H9 (cell line): ENCODE measurements at regions not wholly inside any gene's neighbourhood (a gene's known extent, or its start where the extent isn't known, plus 50 kb on each side); places are given as distances from the start of the nearest gene placed in this dataset.

Experiments used
- DNase-seq: peaks from one replicate; pipeline ENCODE4 v3.0.0-alpha.2; 2017
- H2AFZ ChIP-seq: one replicate; pipeline ENCODE4 v1.6.1; 2013; ENCODE audit warnings: mild to moderate bottlenecking, low read length, control low read depth, moderate library complexity
- H2AK5ac ChIP-seq: 2 replicates; pipeline ENCODE4 v1.6.1; 2013; ENCODE audit warnings: low read length, control low read depth, mixed read lengths; ENCODE audit not compliant: insufficient read length
- H2BK120ac ChIP-seq: one replicate; pipeline ENCODE4 v1.6.1; 2013; ENCODE audit warnings: low read depth, mild to moderate bottlenecking, low read length, control low read depth, inconsistent platforms; ENCODE audit not compliant: poor library complexity, severe bottlenecking
- H2BK12ac ChIP-seq: 2 replicates; pipeline ENCODE4 v1.6.1; 2013; ENCODE audit warnings: low read length, control low read depth, mixed read lengths, low read depth; ENCODE audit not compliant: insufficient read length
- H2BK15ac ChIP-seq: 2 replicates; pipeline ENCODE4 v1.6.1; 2013; ENCODE audit warnings: low read depth, low read length, control low read depth
- H2BK20ac ChIP-seq: one replicate; pipeline ENCODE4 v1.6.1; 2013; ENCODE audit warnings: low read depth, mild to moderate bottlenecking, low read length, control low read depth, inconsistent platforms; ENCODE audit not compliant: poor library complexity, severe bottlenecking
- H2BK5ac ChIP-seq: 2 replicates; pipeline ENCODE4 v1.6.1; 2013; ENCODE audit warnings: low read length, control low read depth, mixed read lengths; ENCODE audit not compliant: insufficient read length
- H3K14ac ChIP-seq: 2 replicates; pipeline ENCODE4 v1.6.1; 2013; ENCODE audit warnings: low read length, control low read depth; ENCODE audit not compliant: insufficient read depth
- H3K18ac ChIP-seq: 2 replicates; pipeline ENCODE4 v1.6.1; 2013; ENCODE audit warnings: low read depth, mild to moderate bottlenecking, mixed read lengths, low read length, control low read depth; ENCODE audit not compliant: insufficient read length
- H3K23ac ChIP-seq: 2 replicates; pipeline ENCODE4 v1.6.1; 2013; ENCODE audit warnings: low read length, control low read depth, mixed read lengths, low read depth; ENCODE audit not compliant: insufficient read length
- H3K23me2 ChIP-seq: 2 replicates; pipeline ENCODE4 v1.6.1; 2013; ENCODE audit warnings: low read depth, mild to moderate bottlenecking, mixed read lengths, low read length, control low read depth; ENCODE audit not compliant: insufficient read length, poor library complexity, severe bottlenecking
- H3K27ac ChIP-seq: 2 replicates; pipeline ENCODE4 v1.5.1; 2013; ENCODE audit warnings: low read length, control low read depth, mixed read lengths, low read depth; ENCODE audit not compliant: insufficient read length
- H3K27me3 ChIP-seq: 2 replicates; pipeline ENCODE4 v1.6.1; 2013; ENCODE audit warnings: low read length, control low read depth, inconsistent platforms; ENCODE audit not compliant: insufficient read depth
- H3K4ac ChIP-seq: 2 replicates; pipeline ENCODE4 v1.6.1; 2013; ENCODE audit warnings: low read depth, mild to moderate bottlenecking, control low read depth, inconsistent platforms, low read length, moderate library complexity
- H3K4me1 ChIP-seq: 2 replicates; pipeline ENCODE4 v1.6.1; 2013; ENCODE audit warnings: low read length, control low read depth, inconsistent platforms; ENCODE audit not compliant: insufficient read depth
- H3K4me2 ChIP-seq: 2 replicates; pipeline ENCODE4 v1.6.1; 2013; ENCODE audit warnings: low read length, control low read depth, mixed read lengths; ENCODE audit not compliant: insufficient read length, insufficient read depth
- H3K56ac ChIP-seq: 2 replicates; pipeline ENCODE4 v1.6.1; 2013; ENCODE audit warnings: low read depth, mild to moderate bottlenecking, mixed read lengths, low read length, control low read depth; ENCODE audit not compliant: insufficient read length
- H3K79me1 ChIP-seq: 2 replicates; pipeline ENCODE4 v1.6.1; 2013; ENCODE audit warnings: low read depth, mild to moderate bottlenecking, moderate library complexity, low read length, control low read depth, inconsistent platforms; ENCODE audit not compliant: insufficient read depth, poor library complexity, severe bottlenecking
- H3K79me2 ChIP-seq: 2 replicates; pipeline ENCODE4 v1.6.1; 2013; ENCODE audit warnings: low read length, control low read depth, inconsistent platforms; ENCODE audit not compliant: insufficient read depth
- H3K9ac ChIP-seq: 2 replicates; pipeline ENCODE4 v1.6.1; 2013; ENCODE audit warnings: low read length, control low read depth, mixed read lengths; ENCODE audit not compliant: insufficient read length; ENCODE audit errors: extremely low read depth
- H3K9me3 ChIP-seq: one replicate; pipeline ENCODE4 v1.6.1; 2013; ENCODE audit warnings: low read depth, low read length, inconsistent platforms; ENCODE audit not compliant: control insufficient read depth
- H3T11ph ChIP-seq: one replicate; pipeline ENCODE4 v1.6.1; 2013; ENCODE audit warnings: mild to moderate bottlenecking, low read length, control low read depth, inconsistent platforms
- H4K20me1 ChIP-seq: one replicate; pipeline ENCODE4 v1.6.1; 2013; ENCODE audit not compliant: control insufficient read depth, insufficient read length, insufficient read depth
- H4K5ac ChIP-seq: 2 replicates; pipeline ENCODE4 v1.6.1; 2013; ENCODE audit warnings: low read depth, mild to moderate bottlenecking, mixed read lengths, low read length, control low read depth; ENCODE audit not compliant: insufficient read length
- H4K8ac ChIP-seq: replicated peaks from 2 replicates; pipeline ENCODE4 v1.6.1; 2013; ENCODE audit warnings: low read length, control low read depth, mixed read lengths, low read depth; ENCODE audit not compliant: insufficient read length
- H4K91ac ChIP-seq: 2 replicates; pipeline ENCODE4 v1.6.1; 2013; ENCODE audit warnings: low read depth, mild to moderate bottlenecking, moderate library complexity, mixed read lengths, low read length, control low read depth; ENCODE audit not compliant: insufficient read length
- H3K27ac Mint-ChIP-seq, 3 experiments: 2 replicates in 2 of 3; 3 replicates in 1 of 3; pipeline ENCODE4 v1.8.0; 2020 to 2021; ENCODE audit warnings: mixed read lengths in 3 of 3, mild to moderate bottlenecking in 1 of 3, moderate library complexity in 1 of 3
- H3K27me3 Mint-ChIP-seq: 2 replicates; pipeline ENCODE4 v1.8.0; 2021; ENCODE audit warnings: low read depth, mild to moderate bottlenecking, moderate library complexity, mixed read lengths
- H3K36me3 Mint-ChIP-seq, 3 experiments: 2 replicates in 2 of 3; 3 replicates in 1 of 3; pipeline ENCODE4 v1.8.0; 2020 to 2021; ENCODE audit warnings: low read depth in 3 of 3, mixed read lengths in 3 of 3; ENCODE audit not compliant: insufficient read depth in 1 of 3
- H3K4me1 Mint-ChIP-seq, 2 experiments: 2 replicates each; pipeline ENCODE4 v1.8.0; 2020; ENCODE audit warnings: mixed read lengths in 2 of 2
- H3K4me3 Mint-ChIP-seq, 2 experiments: 2 replicates in 1 of 2; 3 replicates in 1 of 2; pipeline ENCODE4 v1.8.0; 2020 to 2021; ENCODE audit warnings: mild to moderate bottlenecking in 2 of 2, mixed read lengths in 2 of 2, moderate library complexity in 1 of 2
- H3K9me3 Mint-ChIP-seq, 2 experiments: 2 replicates in 1 of 2; 3 replicates in 1 of 2; pipeline ENCODE4 v1.8.0; 2020; ENCODE audit warnings: mild to moderate bottlenecking in 2 of 2, mixed read lengths in 2 of 2, moderate library complexity in 1 of 2
- WGBS: extraction: QIAGEN DNeasy Blood & Tissue Kit; methylation state at CpG from one replicate; pipeline ENCODE4 v1.1.7; 2013; ENCODE audit warnings: missing lambda C conversion rate, low lambda C conversion rate, mixed read lengths; ENCODE audit not compliant: insufficient read length; ENCODE audit errors: extremely low coverage; 5-methylcytosine and 5-hydroxymethylcytosine counted together
- TF ChIP-seq, protein P1 (sequence below): fragments of 200-600 bp; sonication (generic); conservative IDR thresholded peaks from 3 replicates; pipeline ENCODE4 v1.8.0; 2021; ENCODE audit warnings: antibody characterized with exemption, mild to moderate bottlenecking

GRCh38 chr1:147351140-147351835 is 108.8 kb downstream of the CHD1L start:
- Histone ChIP-seq H2AFZ (no peak overlapping the region), H2BK20ac (no peak overlapping the region), H4K20me1 (no peaks in the 10 kb centered on the region), H3K23ac (no peak overlapping the region), H4K8ac (no peak overlapping the region), H3K56ac (no peak overlapping the region), H3T11ph (no peak overlapping the region), H3K4me2 (no peak overlapping the region), H3K4me1 (no peaks in the 10 kb centered on the region), H3K27ac (no peak overlapping the region), H2BK5ac (no peak overlapping the region), H3K23me2 (no peaks in the 10 kb centered on the region), H2BK120ac (no peak overlapping the region), H3K9ac (no peak overlapping the region), H4K5ac (no peak overlapping the region), H4K91ac (no peak overlapping the region), H3K4ac (no peak overlapping the region), H3K79me1 (no peaks in the 10 kb centered on the region), H3K79me2 (no peaks in the 10 kb centered on the region), H2AK5ac (no peak overlapping the region), H3K14ac (no peak overlapping the region), H2BK12ac (no peak overlapping the region), H3K27me3 (no peaks in the 10 kb centered on the region), H3K18ac (no peak overlapping the region), H2BK15ac (no peak overlapping the region), H3K9me3 (no peaks in the 10 kb centered on the region)
- Mint-ChIP-seq H3K36me3 (no peaks in the 10 kb centered on the region), H3K27ac (no peak overlapping the region), H3K9me3 (peaks cover 0 to 5% of the 10 kb centered on the region in 2 experiments; a peak in 2 of 5 replicates), H3K27me3 (0 out of 2 replicates have a peak, but pooled peaks cover 4% of the 10 kb centered on the region), H3K4me1 (no peaks in the 10 kb centered on the region), H3K4me3 (no peak overlapping the region)
- no peak for DNase-seq
- WGBS = no CpG with 5 or more reads among the region's 3 CpGs
- TF ChIP-seq, protein P1, sequence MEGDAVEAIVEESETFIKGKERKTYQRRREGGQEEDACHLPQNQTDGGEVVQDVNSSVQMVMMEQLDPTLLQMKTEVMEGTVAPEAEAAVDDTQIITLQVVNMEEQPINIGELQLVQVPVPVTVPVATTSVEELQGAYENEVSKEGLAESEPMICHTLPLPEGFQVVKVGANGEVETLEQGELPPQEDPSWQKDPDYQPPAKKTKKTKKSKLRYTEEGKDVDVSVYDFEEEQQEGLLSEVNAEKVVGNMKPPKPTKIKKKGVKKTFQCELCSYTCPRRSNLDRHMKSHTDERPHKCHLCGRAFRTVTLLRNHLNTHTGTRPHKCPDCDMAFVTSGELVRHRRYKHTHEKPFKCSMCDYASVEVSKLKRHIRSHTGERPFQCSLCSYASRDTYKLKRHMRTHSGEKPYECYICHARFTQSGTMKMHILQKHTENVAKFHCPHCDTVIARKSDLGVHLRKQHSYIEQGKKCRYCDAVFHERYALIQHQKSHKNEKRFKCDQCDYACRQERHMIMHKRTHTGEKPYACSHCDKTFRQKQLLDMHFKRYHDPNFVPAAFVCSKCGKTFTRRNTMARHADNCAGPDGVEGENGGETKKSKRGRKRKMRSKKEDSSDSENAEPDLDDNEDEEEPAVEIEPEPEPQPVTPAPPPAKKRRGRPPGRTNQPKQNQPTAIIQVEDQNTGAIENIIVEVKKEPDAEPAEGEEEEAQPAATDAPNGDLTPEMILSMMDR = no peak
